Heart right ventricle (tissue), 16 donors: ENCODE measurements at regions not wholly inside any gene's neighbourhood (a gene's known extent, or its start where the extent isn't known, plus 50 kb on each side); places are given as distances from the start of the nearest gene placed in this dataset.
"Not testable (repeated sequence)": the region's sequence is repeated elsewhere in the genome, so short reads cannot be mapped to it uniquely, and the experiment has no call there.

Experiments used
- ATAC-seq, 8 donors: fragments of 200-7000 bp; cut with Tn5 transposase; one replicate each; pipeline ENCODE4 v1.9.1; 2020; ENCODE audit warnings: mild to moderate bottlenecking in 8 of 8, moderate library complexity in 8 of 8, moderate number of reproducible peaks in 1 of 8
- DNase-seq, 2 donors: peaks; one replicate each; pipeline ENCODE4 v3.0.0-alpha.2; 2020
- H3K27ac ChIP-seq, 10 donors: fragments of 200-600 bp; sonication (generic) in 2 of 10; one replicate each; pipeline versions ENCODE4 v1.5.0 to v1.8.0; 2020 to 2022; ENCODE audit warnings: mild to moderate bottlenecking in 3 of 10
- H3K27me3 ChIP-seq, 7 donors: fragments of 200-600 bp; one replicate each; pipeline ENCODE4 v1.8.0; 2021 to 2022; ENCODE audit warnings: mild to moderate bottlenecking in 2 of 7
- H3K36me3 ChIP-seq, 9 donors: fragments of 200-600 bp; sonication (generic) in 1 of 9; one replicate each; pipeline versions ENCODE4 v1.5.0 to v1.8.0; 2020 to 2022; ENCODE audit warnings: mild to moderate bottlenecking in 2 of 9
- H3K4me1 ChIP-seq, 9 donors: fragments of 200-600 bp; sonication (generic) in 1 of 9; one replicate each; pipeline versions ENCODE4 v1.5.0 to v1.8.0; 2020 to 2022; ENCODE audit warnings: mild to moderate bottlenecking in 4 of 9
- H3K4me3 ChIP-seq, 10 donors: fragments of 200-600 bp; sonication (generic) in 2 of 10; one replicate each; pipeline versions ENCODE4 v1.5.0 to v1.8.0; 2020 to 2022; ENCODE audit warnings: mild to moderate bottlenecking in 7 of 10, moderate library complexity in 2 of 10
- H3K9me3 ChIP-seq, 11 donors: fragments of 200-600 bp in 10 of 11; sonication (generic) in 2 of 11; one replicate each; pipeline versions ENCODE4 v1.5.0 to v1.8.0; 2013 to 2022; ENCODE audit warnings: mild to moderate bottlenecking in 2 of 11, control low read depth in 1 of 11, moderate library complexity in 1 of 11
- CTCF ChIP-seq, 9 donors: fragments of 200-600 bp; sonication (generic) in 2 of 9; IDR thresholded peaks; one replicate each; pipeline versions ENCODE4 v1.5.0 to v1.8.0; 2021 to 2022; ENCODE audit warnings: antibody characterized with exemption in 9 of 9, mild to moderate bottlenecking in 5 of 9, moderate library complexity in 1 of 9
- WGBS, 2 donors: extraction: QIAGEN DNeasy Blood & Tissue Kit; methylation state at CpG; one replicate each; pipeline ENCODE4 v1.1.7; 2013; ENCODE audit warnings: inconsistent platforms in 1 of 2; 5-methylcytosine and 5-hydroxymethylcytosine counted together
- intact Hi-C, 10 donors: fragments of 100-400 bp; cut with DNase I; formaldehyde crosslinking; loops; one replicate each; pipeline versions ENCODE4 v1.11.1 to v1.14.2; 2022
- donor health status: Arrhythmogenic right ventricular cardiomyopathy.
- donor health status: ischemic (EF 13 %, LVEDD 7.1; RV severe dilation, severe dysfunction).
- donor health status: healthy with polysubstance abuse.
- donor health status: DM: no; HTN: yes; CAD: no.
- donor health status: DM: no; HTN: no; CAD: no.
- donor health status: ischemic (EF 25% LVEDD 6.9; RV normal size, moderate dysfunction).
- donor health status: ischemic (EF 25% LVEDD 5.7; RV mildly dilated, moderate dysfunction).
- donor health status: healthy.
- donor health status: DM: yes; HTN: yes; CAD: no.
- donor health status: Ischemic cardiomyopathy.
- donor health status: ischemic (EF 35%, LVEDD 5.7; RV mildly dilated, moderate dysfunction).
- donor health status: nonischemic (EF 11% LVEDD 7.7; RV severe dilation, severe dysfunction).
- donor health status: DM: yes; HTN: yes; CAD: no.
- donor health status: PGD.
- donor health status: ischemic (EF 29% LVEDD 5.4; RV normal size, mild dysfunction).
- donor health status: nonischemic (EF 23%, LVEDD 6.1; RV moderate dilation, normal function).

- 90 to 95% methylated on average over 5 of the region's 5 CpGs for WGBS, 2 donors
Measured at GRCh38 chr1:55517036-55517435, 301.9 kb upstream of the USP24 start.

GRCh38 chr1:55514571-55514970 is 299.4 kb upstream of the USP24 start:
- H3K4me3 ChIP-seq, DNase-seq, H3K36me3 ChIP-seq, ATAC-seq, H3K27ac ChIP-seq, H3K9me3 ChIP-seq, H3K4me1 ChIP-seq, intact Hi-C loops, H3K27me3 ChIP-seq: not testable (repeated sequence)
- 67 to 84% methylated on average over 4 of the region's 4 CpGs for WGBS, 2 donors

More at GRCh38 chr1:55517036-55517435, 301.9 kb upstream of the USP24 start:
- H3K27me3 ChIP-seq, result no peaks in the 10 kb centered on the region
- intact Hi-C loops, result no loop called here
- DNase-seq, result no peak
- TF ChIP-seq CTCF (IDR thresholded peaks at IDR 0.05), result no peak
- no peaks in the 10 kb centered on the region for H3K36me3 ChIP-seq
- no peak overlapping the region for H3K4me3 ChIP-seq
- ATAC-seq, result no peak
- no peak overlapping the region for H3K27ac ChIP-seq
- no peaks in the 10 kb centered on the region for H3K9me3 ChIP-seq
- no peaks in the 10 kb centered on the region for H3K4me1 ChIP-seq

GRCh38 chr1:55512466-55512865 is 297.3 kb upstream of the USP24 start:
- no peak overlapping the region for H3K4me3 ChIP-seq
- WGBS, 2 donors, result 95 to 99% methylated on average over 2 of the region's 2 CpGs
- peaks cover 0 to 7% (median 0%) of the 10 kb centered on the region in 7 donors for H3K27me3 ChIP-seq
- no peaks in the 10 kb centered on the region for H3K36me3 ChIP-seq
- no peaks in the 10 kb centered on the region for H3K4me1 ChIP-seq
- no peak for DNase-seq
- no peaks in the 10 kb centered on the region for H3K9me3 ChIP-seq
- intact Hi-C loops, result no loop called here
- TF ChIP-seq CTCF (IDR thresholded peaks at IDR 0.05), result no peak
- ATAC-seq, result no peak
- no peak overlapping the region for H3K27ac ChIP-seq

- intact Hi-C loops, result no loop called here
- H3K9me3 ChIP-seq, result no peaks in the 10 kb centered on the region
Measured at GRCh38 chr1:55507578-55507931, 292.4 kb upstream of the USP24 start.

More at GRCh38 chr1:55507578-55507931, 292.4 kb upstream of the USP24 start:
- WGBS, 2 donors, result 93 to 96% methylated on average over 2 of the region's 2 CpGs
- no peak for TF ChIP-seq CTCF (IDR thresholded peaks at IDR 0.05)
- no peak for DNase-seq
- Histone ChIP-seq H3K27ac (no peak overlapping the region), H3K4me3 (no peak overlapping the region), H3K36me3 (no peaks in the 10 kb centered on the region), H3K27me3 (peaks cover 0 to 12% (median 3%) of the 10 kb centered on the region in 7 donors), H3K4me1 (peaks cover 0 to 9% (median 0%) of the 10 kb centered on the region in 9 donors)
- no peak for ATAC-seq
